Fibroblast of lung (primary cell): ENCODE measurements at regions not wholly inside any gene's neighbourhood (a gene's known extent, or its start where the extent isn't known, plus 50 kb on each side); places are given as distances from the start of the nearest gene placed in this dataset.
"Not testable (repeated sequence)": the region's sequence is repeated elsewhere in the genome, so short reads cannot be mapped to it uniquely, and the experiment has no call there.

ENCODE experiments used
- DNase-seq, 2 donors: peaks; one replicate each; pipeline versions ENCODE4 v3.0.0 to v3.0.0-alpha.2; 2010; ENCODE audit warnings: low read depth in 2 of 2
- H2AFZ ChIP-seq: 2 replicates; pipeline ENCODE4 v1.5.1; 2012; ENCODE audit warnings: low read length, control low read depth, inconsistent platforms
- H3K27ac ChIP-seq: 2 replicates; pipeline ENCODE4 v1.5.1; 2011; ENCODE audit warnings: low read length, control low read depth; ENCODE audit not compliant: insufficient read depth
- H3K27me3 ChIP-seq: 2 replicates; pipeline ENCODE4 v1.5.1; 2011; ENCODE audit warnings: mild to moderate bottlenecking, low read length; ENCODE audit not compliant: control insufficient read depth, insufficient read depth
- H3K36me3 ChIP-seq: 2 replicates; pipeline ENCODE4 v1.5.1; 2011; ENCODE audit warnings: low read length; ENCODE audit not compliant: control insufficient read depth, insufficient read depth
- H3K4me1 ChIP-seq: 2 replicates; pipeline ENCODE4 v1.5.1; 2011; ENCODE audit warnings: low read length; ENCODE audit not compliant: control insufficient read depth, insufficient read depth; ENCODE audit errors: extremely low read depth
- H3K4me2 ChIP-seq: 2 replicates; pipeline ENCODE4 v1.5.1; 2011; ENCODE audit warnings: low read length, control low read depth; ENCODE audit not compliant: insufficient read depth; ENCODE audit errors: extremely low read depth
- H3K4me3 ChIP-seq, 4 experiments: fragments of 200-600 bp in 1 of 4; sonication (generic) in 1 of 4; replicated peaks in 1 of 4; 2 replicates each; pipeline ENCODE4 v1.5.1; 2011 to 2016; ENCODE audit warnings: low read length in 4 of 4, low read depth in 3 of 4, mild to moderate bottlenecking in 3 of 4, control low read depth in 2 of 4, inconsistent platforms in 1 of 4, mixed read lengths in 1 of 4; ENCODE audit not compliant: insufficient read depth in 1 of 4; ENCODE audit errors: control extremely low read depth in 1 of 4
- H3K79me2 ChIP-seq: 2 replicates; pipeline ENCODE4 v1.5.1; 2012; ENCODE audit warnings: mild to moderate bottlenecking, low read length, inconsistent platforms; ENCODE audit not compliant: control insufficient read depth, insufficient read depth
- H3K9ac ChIP-seq: 2 replicates; pipeline ENCODE4 v1.5.1; 2011; ENCODE audit warnings: mild to moderate bottlenecking, low read length, control low read depth; ENCODE audit not compliant: insufficient read depth
- H3K9me3 ChIP-seq: 2 replicates; pipeline ENCODE4 v1.5.1; 2012; ENCODE audit warnings: low read depth, low read length; ENCODE audit not compliant: control insufficient read depth, insufficient read depth
- H4K20me1 ChIP-seq: 2 replicates; pipeline ENCODE4 v1.5.1; 2011; ENCODE audit warnings: low read length; ENCODE audit not compliant: control insufficient read depth, insufficient read depth; ENCODE audit errors: extremely low read depth
- CTCF ChIP-seq, 2 donors: IDR thresholded peaks in 1 of 2; conservative IDR thresholded peaks in 1 of 2; 1 replicate in 1 of 2; 2 replicates in 1 of 2; pipeline ENCODE4 v1.5.1; 2011 to 2012; ENCODE audit warnings: low read length in 2 of 2, control low read depth in 1 of 2, inconsistent platforms in 1 of 2, low read depth in 1 of 2, mild to moderate bottlenecking in 1 of 2
- EZH2 ChIP-seq: IDR thresholded peaks from 2 replicates; pipeline ENCODE4 v1.5.1; 2012; ENCODE audit warnings: low read length, control low read depth, mild to moderate bottlenecking; ENCODE audit errors: missing control alignments

GRCh38 chr20:40883097-40883496 lies 145.5 kb upstream of the TOP1 start:
- H3K36me3 ChIP-seq = no peaks in the 10 kb centered on the region
- no peaks in the 10 kb centered on the region for H4K20me1 ChIP-seq
- H2AFZ ChIP-seq = no peak overlapping the region
- H3K27ac ChIP-seq = no peak overlapping the region
- H3K9me3 ChIP-seq = no peaks in the 10 kb centered on the region
- H3K4me1 ChIP-seq = no peaks in the 10 kb centered on the region
- H3K9ac ChIP-seq = no peak overlapping the region
- no peaks in the 10 kb centered on the region for H3K27me3 ChIP-seq
- no peak for DNase-seq
- H3K79me2 ChIP-seq = no peaks in the 10 kb centered on the region
- H3K4me2 ChIP-seq = no peak overlapping the region
- TF ChIP-seq CTCF (conservative IDR thresholded peaks at IDR 0.05 in 1 of 2, IDR thresholded peaks at IDR 0.05 in 1 of 2; ENCODE audit: low read depth in 1 of 2, low read length in 2 of 2) (no peak), EZH2 (no peak)
- H3K4me3 ChIP-seq = no peak overlapping the region

GRCh38 chr20:40887105-40887504 lies 141.5 kb upstream of the TOP1 start:
- H4K20me1 ChIP-seq = no peaks in the 10 kb centered on the region
- H3K4me1 ChIP-seq = no peaks in the 10 kb centered on the region
- no peak for DNase-seq
- no peak overlapping the region for H3K9ac ChIP-seq
- no peak for TF ChIP-seq CTCF (conservative IDR thresholded peaks at IDR 0.05 in 1 of 2, IDR thresholded peaks at IDR 0.05 in 1 of 2; ENCODE audit: low read depth in 1 of 2, low read length in 2 of 2)
- no peak for TF ChIP-seq EZH2
- H3K36me3 ChIP-seq = no peaks in the 10 kb centered on the region
- no peaks in the 10 kb centered on the region for H3K9me3 ChIP-seq
- H3K4me3 ChIP-seq = no peak overlapping the region
- H3K79me2 ChIP-seq = no peaks in the 10 kb centered on the region
- no peak overlapping the region for H3K27ac ChIP-seq
- no peak overlapping the region for H2AFZ ChIP-seq
- H3K27me3 ChIP-seq = no peaks in the 10 kb centered on the region
- H3K4me2 ChIP-seq = no peak overlapping the region

- H3K4me3 ChIP-seq, DNase-seq, H3K27ac ChIP-seq, H3K36me3 ChIP-seq, H4K20me1 ChIP-seq, H2AFZ ChIP-seq, H3K4me2 ChIP-seq, H3K27me3 ChIP-seq, H3K79me2 ChIP-seq, H3K9me3 ChIP-seq, H3K9ac ChIP-seq, H3K4me1 ChIP-seq: not testable (repeated sequence)
Measured at GRCh38 chr20:40889266-40889665, 139.4 kb upstream of the TOP1 start.

- no peak overlapping the region for H3K4me3 ChIP-seq
Measured at GRCh38 chr20:40890181-40890580, 138.4 kb upstream of the TOP1 start.

More at GRCh38 chr20:40890181-40890580, 138.4 kb upstream of the TOP1 start:
- H3K9me3 ChIP-seq = no peaks in the 10 kb centered on the region
- TF ChIP-seq EZH2 (no peak), CTCF (conservative IDR thresholded peaks at IDR 0.05 in 1 of 2, IDR thresholded peaks at IDR 0.05 in 1 of 2; ENCODE audit: low read depth in 1 of 2, low read length in 2 of 2) (no peak)
- H3K4me2 ChIP-seq = no peak overlapping the region
- DNase-seq = no peak
- H2AFZ ChIP-seq = no peak overlapping the region
- no peak overlapping the region for H3K27ac ChIP-seq
- H3K79me2 ChIP-seq = no peaks in the 10 kb centered on the region
- H3K9ac ChIP-seq = no peak overlapping the region
- no peaks in the 10 kb centered on the region for H3K36me3 ChIP-seq
- H4K20me1 ChIP-seq = no peaks in the 10 kb centered on the region
- no peaks in the 10 kb centered on the region for H3K27me3 ChIP-seq
- H3K4me1 ChIP-seq = no peaks in the 10 kb centered on the region
